Tibial nerve (tissue), 4 donors: ENCODE measurements at regions not wholly inside any gene's neighbourhood (a gene's known extent, or its start where the extent isn't known, plus 50 kb on each side); places are given as distances from the start of the nearest gene placed in this dataset.

Experiments used
- EP300 ChIP-seq, 2 donors: sonication (generic); formaldehyde crosslinking; IDR thresholded peaks; one replicate each; pipeline ENCODE4 v1.6.1; 2017; ENCODE audit warnings: antibody characterized with exemption in 2 of 2, mild to moderate bottlenecking in 1 of 2
- POLR2A ChIP-seq, 2 donors: fragments of 450-650 bp; IDR thresholded peaks; one replicate each; pipeline ENCODE4 v1.6.1; 2017; ENCODE audit warnings: antibody characterized with exemption in 2 of 2, mild to moderate bottlenecking in 2 of 2, moderate library complexity in 2 of 2
- TF ChIP-seq, protein P1 (sequence below), 5 experiments: fragments of 200-600 bp in 3 of 5; fragments of 450-650 bp in 2 of 5; sonication (generic) in 3 of 5; IDR thresholded peaks; one replicate each; pipeline ENCODE4 v1.5.1; 2016 to 2019; ENCODE audit warnings: antibody characterized with exemption in 5 of 5, mild to moderate bottlenecking in 3 of 5, moderate library complexity in 2 of 5

DNA sequence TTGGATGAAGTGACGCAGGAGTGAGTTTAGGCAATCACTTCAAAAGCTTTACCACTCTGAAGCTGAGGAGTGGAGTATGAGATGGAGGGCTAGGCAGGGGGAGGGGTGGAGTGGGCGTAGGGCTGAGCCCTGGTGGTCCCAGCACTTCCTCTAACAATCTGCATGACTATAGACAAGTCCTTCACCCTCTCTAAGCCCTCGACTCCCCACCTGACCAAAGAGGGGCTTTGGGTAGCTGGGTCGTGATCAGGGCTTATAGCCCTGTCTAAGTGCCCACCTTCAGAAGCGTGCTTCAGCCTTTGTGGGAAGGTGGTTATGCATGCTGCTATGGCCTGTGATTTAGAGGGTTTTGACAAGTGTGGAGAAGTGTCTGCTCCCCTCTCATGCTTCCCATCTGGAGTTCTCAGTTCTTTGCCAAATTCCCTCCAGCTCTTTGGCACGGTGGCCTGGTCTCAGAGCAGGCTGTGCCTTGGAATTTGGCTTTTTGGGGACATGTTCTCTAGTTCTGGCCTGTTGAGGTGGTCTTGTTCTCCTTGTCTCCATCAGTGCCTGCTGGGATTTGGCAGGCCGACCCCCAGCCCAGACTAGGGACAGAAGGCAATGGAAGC, 53.0 kb downstream of the ACTBL2 start:
- TF ChIP-seq, protein P1, sequence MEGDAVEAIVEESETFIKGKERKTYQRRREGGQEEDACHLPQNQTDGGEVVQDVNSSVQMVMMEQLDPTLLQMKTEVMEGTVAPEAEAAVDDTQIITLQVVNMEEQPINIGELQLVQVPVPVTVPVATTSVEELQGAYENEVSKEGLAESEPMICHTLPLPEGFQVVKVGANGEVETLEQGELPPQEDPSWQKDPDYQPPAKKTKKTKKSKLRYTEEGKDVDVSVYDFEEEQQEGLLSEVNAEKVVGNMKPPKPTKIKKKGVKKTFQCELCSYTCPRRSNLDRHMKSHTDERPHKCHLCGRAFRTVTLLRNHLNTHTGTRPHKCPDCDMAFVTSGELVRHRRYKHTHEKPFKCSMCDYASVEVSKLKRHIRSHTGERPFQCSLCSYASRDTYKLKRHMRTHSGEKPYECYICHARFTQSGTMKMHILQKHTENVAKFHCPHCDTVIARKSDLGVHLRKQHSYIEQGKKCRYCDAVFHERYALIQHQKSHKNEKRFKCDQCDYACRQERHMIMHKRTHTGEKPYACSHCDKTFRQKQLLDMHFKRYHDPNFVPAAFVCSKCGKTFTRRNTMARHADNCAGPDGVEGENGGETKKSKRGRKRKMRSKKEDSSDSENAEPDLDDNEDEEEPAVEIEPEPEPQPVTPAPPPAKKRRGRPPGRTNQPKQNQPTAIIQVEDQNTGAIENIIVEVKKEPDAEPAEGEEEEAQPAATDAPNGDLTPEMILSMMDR (IDR thresholded peaks at IDR 0.05), result no peak
- TF ChIP-seq EP300 (IDR thresholded peaks at IDR 0.05) (no peak), POLR2A (IDR thresholded peaks at IDR 0.05) (no peak)
